ENCODE measurements at regions not wholly inside any gene's neighbourhood (a gene's known extent, or its start where the extent isn't known, plus 50 kb on each side); places are given as distances from the start of the nearest gene placed in this dataset.

GRCh38 chr1:8232036-8232757, 85.7 kb upstream of the SLC45A1 start:
- TF ChIP-seq, protein P1, sequence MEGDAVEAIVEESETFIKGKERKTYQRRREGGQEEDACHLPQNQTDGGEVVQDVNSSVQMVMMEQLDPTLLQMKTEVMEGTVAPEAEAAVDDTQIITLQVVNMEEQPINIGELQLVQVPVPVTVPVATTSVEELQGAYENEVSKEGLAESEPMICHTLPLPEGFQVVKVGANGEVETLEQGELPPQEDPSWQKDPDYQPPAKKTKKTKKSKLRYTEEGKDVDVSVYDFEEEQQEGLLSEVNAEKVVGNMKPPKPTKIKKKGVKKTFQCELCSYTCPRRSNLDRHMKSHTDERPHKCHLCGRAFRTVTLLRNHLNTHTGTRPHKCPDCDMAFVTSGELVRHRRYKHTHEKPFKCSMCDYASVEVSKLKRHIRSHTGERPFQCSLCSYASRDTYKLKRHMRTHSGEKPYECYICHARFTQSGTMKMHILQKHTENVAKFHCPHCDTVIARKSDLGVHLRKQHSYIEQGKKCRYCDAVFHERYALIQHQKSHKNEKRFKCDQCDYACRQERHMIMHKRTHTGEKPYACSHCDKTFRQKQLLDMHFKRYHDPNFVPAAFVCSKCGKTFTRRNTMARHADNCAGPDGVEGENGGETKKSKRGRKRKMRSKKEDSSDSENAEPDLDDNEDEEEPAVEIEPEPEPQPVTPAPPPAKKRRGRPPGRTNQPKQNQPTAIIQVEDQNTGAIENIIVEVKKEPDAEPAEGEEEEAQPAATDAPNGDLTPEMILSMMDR (IDR thresholded peaks at IDR 0.05; ENCODE audit: low read length), result no peak
- TF ChIP-seq EZH2 (IDR thresholded peaks at IDR 0.05; ENCODE audit: borderline replicate concordance, low read length), result no peak
